Esophagus muscularis mucosa (tissue), 4 donors: ENCODE measurements at regions not wholly inside any gene's neighbourhood (a gene's known extent, or its start where the extent isn't known, plus 50 kb on each side); places are given as distances from the start of the nearest gene placed in this dataset.

ENCODE experiments used
- CTCF ChIP-seq, 3 experiments: fragments of 200-600 bp in 2 of 3; fragments of 450-650 bp in 1 of 3; sonication (generic) in 2 of 3; IDR thresholded peaks; one replicate each; pipeline ENCODE4 v1.5.1; 2017 to 2019; ENCODE audit warnings: antibody characterized with exemption in 3 of 3, mild to moderate bottlenecking in 2 of 3, moderate library complexity in 1 of 3
- EP300 ChIP-seq: sonication (generic); formaldehyde crosslinking; IDR thresholded peaks from one replicate; pipeline ENCODE4 v1.6.1; 2017; ENCODE audit warnings: antibody characterized with exemption
- POLR2A ChIP-seq: fragments of 450-650 bp; IDR thresholded peaks from one replicate; pipeline ENCODE4 v1.6.1; 2017; ENCODE audit warnings: antibody characterized with exemption, moderate library complexity, mild to moderate bottlenecking, low read depth

- no peak for TF ChIP-seq CTCF (IDR thresholded peaks at IDR 0.05)
- TF ChIP-seq POLR2A = no peak
- no peak for TF ChIP-seq EP300
Observed at GRCh38 chr17:68170246-68170645, 77.6 kb upstream of the AMZ2 start.
